Islet precursor cell (in vitro differentiated cells): ENCODE measurements at regions not wholly inside any gene's neighbourhood (a gene's known extent, or its start where the extent isn't known, plus 50 kb on each side); places are given as distances from the start of the nearest gene placed in this dataset.

ENCODE experiments used
- DNase-seq: peaks from one replicate; pipeline ENCODE4 v3.0.0-alpha.2; 2018

GRCh38 chr4:38189445-38189844, 229.2 kb downstream of the PTTG2 start:
- DNase-seq, result peak; percentile 91

- no peak for DNase-seq
These were observed 230.6 kb downstream of the PTTG2 start for GRCh38 chr4:38190717-38191178.

- DNase-seq, result no peak
These were observed 232.3 kb downstream of the PTTG2 start for GRCh38 chr4:38192516-38192915.

- DNase-seq, result no peak
These were observed 233.2 kb downstream of the PTTG2 start for GRCh38 chr4:38193236-38193863.

- no peak for DNase-seq
These were observed 233.9 kb downstream of the PTTG2 start for GRCh38 chr4:38194047-38194602.

GRCh38 chr4:38195486-38195885, 235.3 kb downstream of the PTTG2 start:
- no peak for DNase-seq

GRCh38 chr4:38195911-38196310, 235.7 kb downstream of the PTTG2 start:
- DNase-seq, result no peak

- no peak for DNase-seq
These were observed 242.0 kb downstream of the PTTG2 start for GRCh38 chr4:38202242-38202641.

- no peak for DNase-seq
These were observed 243.4 kb downstream of the PTTG2 start for GRCh38 chr4:38203609-38204008.

- no peak for DNase-seq
These were observed 244.3 kb downstream of the PTTG2 start for GRCh38 chr4:38204339-38205035.

GRCh38 chr4:38205261-38205660, 245.1 kb downstream of the PTTG2 start:
- no peak for DNase-seq

GRCh38 chr4:38207110-38207457, 246.9 kb downstream of the PTTG2 start:
- DNase-seq, result no peak

- DNase-seq, result no peak
These were observed 249.5 kb downstream of the PTTG2 start for GRCh38 chr4:38209654-38210053.

- no peak for DNase-seq
These were observed 250.4 kb downstream of the PTTG2 start for GRCh38 chr4:38210396-38211114.

GRCh38 chr4:38211885-38212284, 251.7 kb downstream of the PTTG2 start:
- DNase-seq, result no peak

GRCh38 chr4:38213083-38213805, 253.0 kb downstream of the PTTG2 start:
- no peak for DNase-seq

- no peak for DNase-seq
These were observed 262.7 kb downstream of the PTTG2 start for GRCh38 chr4:38222892-38223291.

- DNase-seq, result no peak
These were observed 263.1 kb downstream of the PTTG2 start for GRCh38 chr4:38223306-38223705.

- no peak for DNase-seq
These were observed 263.6 kb downstream of the PTTG2 start for GRCh38 chr4:38223782-38224236.

GRCh38 chr4:38224850-38225249, 264.7 kb downstream of the PTTG2 start:
- DNase-seq, result no peak

- DNase-seq, result no peak
These were observed 266.0 kb downstream of the PTTG2 start for GRCh38 chr4:38226170-38226569.

- peak; percentile 76 for DNase-seq
These were observed 270.1 kb downstream of the PTTG2 start for GRCh38 chr4:38230121-38230801.
